ENCODE measurements at regions not wholly inside any gene's neighbourhood (a gene's known extent, or its start where the extent isn't known, plus 50 kb on each side); places are given as distances from the start of the nearest gene placed in this dataset.

DNA sequence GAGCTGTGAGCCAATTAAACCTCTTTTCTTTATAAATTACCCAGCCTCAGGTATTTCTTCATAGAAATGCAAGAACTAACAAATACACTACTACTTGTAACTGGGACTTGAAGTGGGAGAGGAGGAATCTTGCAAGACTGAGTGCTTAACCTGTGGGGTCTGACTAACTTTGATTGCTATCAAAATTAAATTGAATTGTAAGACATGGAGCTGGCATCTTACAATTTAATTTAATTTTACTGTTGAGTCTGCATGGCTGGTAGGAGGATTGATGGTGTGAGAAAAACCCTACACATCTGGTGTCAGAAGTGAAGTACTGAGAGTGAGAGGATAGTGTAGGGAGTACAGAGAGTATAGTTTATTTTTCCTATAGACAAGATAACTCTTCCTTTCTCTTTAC, 1259.9 kb downstream of the CDH12 start:
- H3K27ac ChIP-seq (ENCODE audit: insufficient read depth, low read length): no peak overlapping the region
- H3K36me3 ChIP-seq (ENCODE audit: control insufficient read depth, insufficient read depth, low read length): no peaks in the 10 kb centered on the region
- H3K9me3 ChIP-seq (ENCODE audit: control insufficient read depth, insufficient read depth, low read depth, low read length): no peaks in the 10 kb centered on the region
- H3K79me2 ChIP-seq (ENCODE audit: control insufficient read depth, insufficient read depth, low read length): no peaks in the 10 kb centered on the region
- H3K4me2 ChIP-seq (ENCODE audit: extremely low read depth, insufficient read depth, low read length): no peak overlapping the region
- DNase-seq (ENCODE audit: low read depth in 2 of 2): no peak
- no peak overlapping the region for H3K4me3 ChIP-seq (replicated peaks in 1 of 4; ENCODE audit: control extremely low read depth in 1 of 4, insufficient read depth in 1 of 4, low read depth in 3 of 4, low read length in 4 of 4)
- no peak overlapping the region for H3K9ac ChIP-seq (ENCODE audit: insufficient read depth, low read length)
- no peaks in the 10 kb centered on the region for H4K20me1 ChIP-seq (ENCODE audit: control insufficient read depth, extremely low read depth, insufficient read depth, low read length)
- TF ChIP-seq, protein P1, sequence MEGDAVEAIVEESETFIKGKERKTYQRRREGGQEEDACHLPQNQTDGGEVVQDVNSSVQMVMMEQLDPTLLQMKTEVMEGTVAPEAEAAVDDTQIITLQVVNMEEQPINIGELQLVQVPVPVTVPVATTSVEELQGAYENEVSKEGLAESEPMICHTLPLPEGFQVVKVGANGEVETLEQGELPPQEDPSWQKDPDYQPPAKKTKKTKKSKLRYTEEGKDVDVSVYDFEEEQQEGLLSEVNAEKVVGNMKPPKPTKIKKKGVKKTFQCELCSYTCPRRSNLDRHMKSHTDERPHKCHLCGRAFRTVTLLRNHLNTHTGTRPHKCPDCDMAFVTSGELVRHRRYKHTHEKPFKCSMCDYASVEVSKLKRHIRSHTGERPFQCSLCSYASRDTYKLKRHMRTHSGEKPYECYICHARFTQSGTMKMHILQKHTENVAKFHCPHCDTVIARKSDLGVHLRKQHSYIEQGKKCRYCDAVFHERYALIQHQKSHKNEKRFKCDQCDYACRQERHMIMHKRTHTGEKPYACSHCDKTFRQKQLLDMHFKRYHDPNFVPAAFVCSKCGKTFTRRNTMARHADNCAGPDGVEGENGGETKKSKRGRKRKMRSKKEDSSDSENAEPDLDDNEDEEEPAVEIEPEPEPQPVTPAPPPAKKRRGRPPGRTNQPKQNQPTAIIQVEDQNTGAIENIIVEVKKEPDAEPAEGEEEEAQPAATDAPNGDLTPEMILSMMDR (conservative IDR thresholded peaks at IDR 0.05 in 1 of 2, IDR thresholded peaks at IDR 0.05 in 1 of 2; ENCODE audit: low read depth in 1 of 2, low read length in 2 of 2): no peak
- no peak for TF ChIP-seq EZH2 (IDR thresholded peaks at IDR 0.05; ENCODE audit: low read length, missing control alignments)
- H3K4me1 ChIP-seq (ENCODE audit: control insufficient read depth, extremely low read depth, insufficient read depth, low read length): no peaks in the 10 kb centered on the region
- H2AFZ ChIP-seq (ENCODE audit: low read length): no peak overlapping the region
- H3K27me3 ChIP-seq (ENCODE audit: control insufficient read depth, insufficient read depth, low read length): no peaks in the 10 kb centered on the region

DNA sequence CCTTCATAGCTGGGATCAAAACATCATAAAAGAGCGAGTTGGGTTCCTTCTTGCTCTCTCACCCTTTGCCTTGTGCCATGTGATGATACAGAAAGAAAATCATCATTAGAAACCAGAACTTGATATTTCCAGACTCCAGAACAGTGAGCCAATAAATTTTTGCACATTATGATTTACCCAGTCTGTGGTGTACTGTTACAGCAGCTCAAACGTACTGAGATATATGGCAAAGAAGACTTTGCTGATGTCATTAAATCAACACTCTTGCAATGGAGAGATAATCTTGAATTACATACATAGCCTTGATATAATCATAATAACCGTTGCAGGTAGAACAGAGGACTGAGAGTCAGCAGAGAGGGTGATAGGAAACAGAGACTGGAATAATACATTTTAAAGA, 1271.6 kb downstream of the CDH12 start:
- H4K20me1 ChIP-seq (ENCODE audit: control insufficient read depth, extremely low read depth, insufficient read depth, low read length): no peaks in the 10 kb centered on the region
- no peak for DNase-seq (ENCODE audit: low read depth in 2 of 2)
- H3K36me3 ChIP-seq (ENCODE audit: control insufficient read depth, insufficient read depth, low read length): no peaks in the 10 kb centered on the region
- no peak overlapping the region for H3K4me3 ChIP-seq (replicated peaks in 1 of 4; ENCODE audit: control extremely low read depth in 1 of 4, insufficient read depth in 1 of 4, low read depth in 3 of 4, low read length in 4 of 4)
- no peaks in the 10 kb centered on the region for H3K79me2 ChIP-seq (ENCODE audit: control insufficient read depth, insufficient read depth, low read length)
- no peak overlapping the region for H2AFZ ChIP-seq (ENCODE audit: low read length)
- no peak overlapping the region for H3K27ac ChIP-seq (ENCODE audit: insufficient read depth, low read length)
- TF ChIP-seq, protein P1 (conservative IDR thresholded peaks at IDR 0.05 in 1 of 2, IDR thresholded peaks at IDR 0.05 in 1 of 2; ENCODE audit: low read depth in 1 of 2, low read length in 2 of 2): no peak
- TF ChIP-seq EZH2 (IDR thresholded peaks at IDR 0.05; ENCODE audit: low read length, missing control alignments): no peak
- H3K27me3 ChIP-seq (ENCODE audit: control insufficient read depth, insufficient read depth, low read length): no peaks in the 10 kb centered on the region
- H3K9me3 ChIP-seq (ENCODE audit: control insufficient read depth, insufficient read depth, low read depth, low read length): no peaks in the 10 kb centered on the region
- H3K9ac ChIP-seq (ENCODE audit: insufficient read depth, low read length): no peak overlapping the region
- H3K4me2 ChIP-seq (ENCODE audit: extremely low read depth, insufficient read depth, low read length): no peak overlapping the region
- no peaks in the 10 kb centered on the region for H3K4me1 ChIP-seq (ENCODE audit: control insufficient read depth, extremely low read depth, insufficient read depth, low read length)

DNA sequence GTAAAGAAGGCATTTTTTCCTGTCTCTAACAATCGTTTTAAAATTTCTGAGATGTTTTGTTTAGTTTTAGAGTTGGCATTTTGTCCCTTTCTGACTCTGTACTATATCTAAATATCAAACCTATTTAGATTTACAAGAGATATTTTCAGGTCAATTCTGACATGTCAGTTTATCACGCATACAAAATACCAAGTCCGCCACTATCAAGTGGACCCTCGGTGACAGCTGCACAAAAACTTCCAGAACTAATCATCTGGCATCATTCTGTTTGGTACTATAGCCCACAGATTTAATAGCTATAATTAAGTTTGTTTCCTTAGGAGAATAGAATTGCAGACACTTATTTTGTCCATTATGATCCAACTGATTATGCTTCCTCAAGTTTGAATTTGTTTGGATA, 1278.2 kb downstream of the CDH12 start:
- no peaks in the 10 kb centered on the region for H3K9me3 ChIP-seq (ENCODE audit: control insufficient read depth, insufficient read depth, low read depth, low read length)
- H3K36me3 ChIP-seq (ENCODE audit: control insufficient read depth, insufficient read depth, low read length): no peaks in the 10 kb centered on the region
- H2AFZ ChIP-seq (ENCODE audit: low read length): no peak overlapping the region
- H3K4me3 ChIP-seq (replicated peaks in 1 of 4; ENCODE audit: control extremely low read depth in 1 of 4, insufficient read depth in 1 of 4, low read depth in 3 of 4, low read length in 4 of 4): no peak overlapping the region
- H3K79me2 ChIP-seq (ENCODE audit: control insufficient read depth, insufficient read depth, low read length): no peaks in the 10 kb centered on the region
- no peaks in the 10 kb centered on the region for H3K27me3 ChIP-seq (ENCODE audit: control insufficient read depth, insufficient read depth, low read length)
- no peak overlapping the region for H3K27ac ChIP-seq (ENCODE audit: insufficient read depth, low read length)
- H4K20me1 ChIP-seq (ENCODE audit: control insufficient read depth, extremely low read depth, insufficient read depth, low read length): no peaks in the 10 kb centered on the region
- no peak for TF ChIP-seq EZH2 (IDR thresholded peaks at IDR 0.05; ENCODE audit: low read length, missing control alignments)
- TF ChIP-seq, protein P1 (conservative IDR thresholded peaks at IDR 0.05 in 1 of 2, IDR thresholded peaks at IDR 0.05 in 1 of 2; ENCODE audit: low read depth in 1 of 2, low read length in 2 of 2): no peak
- H3K4me2 ChIP-seq (ENCODE audit: extremely low read depth, insufficient read depth, low read length): no peak overlapping the region
- H3K9ac ChIP-seq (ENCODE audit: insufficient read depth, low read length): no peak overlapping the region
- no peak for DNase-seq (ENCODE audit: low read depth in 2 of 2)
- H3K4me1 ChIP-seq (ENCODE audit: control insufficient read depth, extremely low read depth, insufficient read depth, low read length): no peaks in the 10 kb centered on the region

Data from fibroblast of lung (primary cell).